Peyer's patch (tissue), 4 donors: ENCODE measurements at regions not wholly inside any gene's neighbourhood (a gene's known extent, or its start where the extent isn't known, plus 50 kb on each side); places are given as distances from the start of the nearest gene placed in this dataset.

Source experiments
- POLR2A ChIP-seq, 2 donors: fragments of 450-650 bp; IDR thresholded peaks; one replicate each; pipeline ENCODE4 v1.5.1; 2017; ENCODE audit warnings: antibody characterized with exemption in 2 of 2, mild to moderate bottlenecking in 2 of 2, moderate library complexity in 2 of 2
- TF ChIP-seq, protein P1 (sequence below), 6 experiments: fragments of 450-650 bp in 4 of 6; fragments of 200-600 bp in 2 of 6; sonication (generic) in 1 of 6; IDR thresholded peaks; one replicate each; pipeline ENCODE4 v1.5.1; 2017 to 2019; ENCODE audit warnings: antibody characterized with exemption in 6 of 6, mild to moderate bottlenecking in 3 of 6, moderate library complexity in 1 of 6

DNA sequence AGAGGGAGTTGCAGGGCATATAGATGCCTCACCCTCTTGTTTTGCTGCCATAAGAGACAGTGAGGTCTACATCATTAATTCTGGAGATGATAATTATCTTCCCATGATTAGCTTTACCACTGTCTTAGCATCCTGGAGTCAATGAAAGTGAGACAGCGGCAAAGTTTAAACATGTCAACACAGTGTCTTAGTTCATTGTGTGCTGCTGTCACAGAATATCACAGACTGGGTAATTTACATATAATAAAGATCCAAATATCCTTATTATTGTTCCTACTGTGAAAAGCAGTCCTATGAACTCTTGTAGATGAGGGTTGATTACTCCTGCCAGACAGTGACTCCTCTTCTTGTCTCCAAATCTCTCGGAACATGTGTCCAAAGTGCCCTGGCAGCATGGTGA is 658.6 kb upstream of the ADGRB3 start:
- TF ChIP-seq POLR2A (IDR thresholded peaks at IDR 0.05) = no peak
- TF ChIP-seq, protein P1, sequence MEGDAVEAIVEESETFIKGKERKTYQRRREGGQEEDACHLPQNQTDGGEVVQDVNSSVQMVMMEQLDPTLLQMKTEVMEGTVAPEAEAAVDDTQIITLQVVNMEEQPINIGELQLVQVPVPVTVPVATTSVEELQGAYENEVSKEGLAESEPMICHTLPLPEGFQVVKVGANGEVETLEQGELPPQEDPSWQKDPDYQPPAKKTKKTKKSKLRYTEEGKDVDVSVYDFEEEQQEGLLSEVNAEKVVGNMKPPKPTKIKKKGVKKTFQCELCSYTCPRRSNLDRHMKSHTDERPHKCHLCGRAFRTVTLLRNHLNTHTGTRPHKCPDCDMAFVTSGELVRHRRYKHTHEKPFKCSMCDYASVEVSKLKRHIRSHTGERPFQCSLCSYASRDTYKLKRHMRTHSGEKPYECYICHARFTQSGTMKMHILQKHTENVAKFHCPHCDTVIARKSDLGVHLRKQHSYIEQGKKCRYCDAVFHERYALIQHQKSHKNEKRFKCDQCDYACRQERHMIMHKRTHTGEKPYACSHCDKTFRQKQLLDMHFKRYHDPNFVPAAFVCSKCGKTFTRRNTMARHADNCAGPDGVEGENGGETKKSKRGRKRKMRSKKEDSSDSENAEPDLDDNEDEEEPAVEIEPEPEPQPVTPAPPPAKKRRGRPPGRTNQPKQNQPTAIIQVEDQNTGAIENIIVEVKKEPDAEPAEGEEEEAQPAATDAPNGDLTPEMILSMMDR (IDR thresholded peaks at IDR 0.05) = no peak
